PFSK-1 (cell line): ENCODE measurements at regions not wholly inside any gene's neighbourhood (a gene's known extent, or its start where the extent isn't known, plus 50 kb on each side); places are given as distances from the start of the nearest gene placed in this dataset.

Source experiments
- FOXP2 ChIP-seq: optimal IDR thresholded peaks from 2 replicates; pipeline ENCODE3; 2011; ENCODE audit warnings: borderline replicate concordance, control low read depth, inconsistent platforms; ENCODE audit not compliant: insufficient read depth; ENCODE audit errors: extremely low read length, extremely low read depth
- POLR2AphosphoS5 ChIP-seq: IDR thresholded peaks from 2 replicates; pipeline ENCODE4 v1.6.1; 2012; ENCODE audit warnings: low read depth, mild to moderate bottlenecking, control low read depth, low read length, moderate library complexity
- REST ChIP-seq, 2 experiments: IDR thresholded peaks; 2 replicates each; pipeline versions ENCODE4 v1.6.1 to v1.8.0; 2011 to 2012; ENCODE audit warnings: low read depth in 2 of 2, low read length in 2 of 2, control low read depth in 1 of 2, inconsistent platforms in 1 of 2, mild to moderate bottlenecking in 1 of 2, moderate library complexity in 1 of 2; ENCODE audit not compliant: insufficient read depth in 1 of 2
- SIN3A ChIP-seq: IDR thresholded peaks from 2 replicates; pipeline ENCODE4 v1.6.1; 2012; ENCODE audit warnings: mild to moderate bottlenecking, low read length, moderate library complexity, borderline replicate concordance; ENCODE audit not compliant: insufficient read depth
- TAF1 ChIP-seq: IDR thresholded peaks from 2 replicates; pipeline ENCODE4 v1.6.1; 2012; ENCODE audit warnings: low read length, control low read depth, borderline replicate concordance; ENCODE audit not compliant: insufficient read depth

- TF ChIP-seq REST (IDR thresholded peaks at IDR 0.05; ENCODE audit: insufficient read depth in 1 of 2, low read depth in 2 of 2, low read length in 2 of 2) (no peak), SIN3A (no peak), FOXP2 (no peak), TAF1 (no peak), POLR2AphosphoS5 (no peak)
Observed at GRCh38 chr7:98755138-98755898, 114.5 kb downstream of the TMEM130 start.

GRCh38 chr7:98758157-98758556, 111.7 kb downstream of the TMEM130 start:
- TF ChIP-seq FOXP2 (no peak), TAF1 (no peak), POLR2AphosphoS5 (no peak), SIN3A (no peak), REST (IDR thresholded peaks at IDR 0.05; ENCODE audit: insufficient read depth in 1 of 2, low read depth in 2 of 2, low read length in 2 of 2) (no peak)

GRCh38 chr7:98760201-98760651, 109.6 kb downstream of the TMEM130 start:
- no peak for TF ChIP-seq TAF1
- TF ChIP-seq SIN3A = no peak
- TF ChIP-seq FOXP2 = no peak
- TF ChIP-seq POLR2AphosphoS5 = no peak
- TF ChIP-seq REST (IDR thresholded peaks at IDR 0.05; ENCODE audit: insufficient read depth in 1 of 2, low read depth in 2 of 2, low read length in 2 of 2) = no peak

- TF ChIP-seq FOXP2 (no peak), REST (IDR thresholded peaks at IDR 0.05; ENCODE audit: insufficient read depth in 1 of 2, low read depth in 2 of 2, low read length in 2 of 2) (peak in 1 of 2 experiments; percentile 78; a peak in 2 of 4 replicates), POLR2AphosphoS5 (no peak), SIN3A (no peak)
Observed at GRCh38 chr7:98761225-98761624, 108.6 kb downstream of the TMEM130 start.
